Pancreas (tissue), 10 donors: ENCODE measurements at regions not wholly inside any gene's neighbourhood (a gene's known extent, or its start where the extent isn't known, plus 50 kb on each side); places are given as distances from the start of the nearest gene placed in this dataset.

Source experiments
- ATAC-seq, 4 donors: fragments of 200-7000 bp; cut with Tn5 transposase; one replicate each; pipeline versions ENCODE4 v1.8.0 to v1.9.1; 2020; ENCODE audit warnings: mild to moderate bottlenecking in 4 of 4, moderate library complexity in 4 of 4
- DNase-seq, 6 donors: peaks; one replicate each; pipeline ENCODE4 v3.0.0-alpha.2; 2020
- FAIRE-seq: peaks from 2 replicates; lab custom pipeline; 2012; peaks lifted over from hg19 to GRCh38; lab: Jason Lieb, UNC
- H3K27ac ChIP-seq, 4 donors: fragments of 200-600 bp; sonication (generic); 1 replicate in 3 of 4; 2 replicates in 1 of 4; pipeline versions ENCODE4 v1.5.0 to v1.8.0; 2020
- H3K27me3 ChIP-seq, 4 donors: fragments of 200-600 bp; one replicate each; pipeline ENCODE4 v1.8.0; 2021
- H3K36me3 ChIP-seq, 3 donors: fragments of 200-600 bp; sonication (generic) in 1 of 3; one replicate each; pipeline versions ENCODE4 v1.5.0 to v1.8.0; 2020 to 2021
- H3K4me1 ChIP-seq, 3 donors: fragments of 200-600 bp; one replicate each; pipeline ENCODE4 v1.8.0; 2021
- H3K4me3 ChIP-seq, 4 donors: fragments of 200-600 bp; sonication (generic) in 2 of 4; one replicate each; pipeline versions ENCODE4 v1.5.0 to v1.8.0; 2020 to 2021
- H3K9me3 ChIP-seq, 4 donors: fragments of 200-600 bp; one replicate each; pipeline ENCODE4 v1.8.0; 2021
- CTCF ChIP-seq, 4 donors: fragments of 200-600 bp; sonication (generic) in 3 of 4; IDR thresholded peaks; one replicate each; pipeline versions ENCODE4 v1.5.0 to v1.8.0; 2021; ENCODE audit warnings: antibody characterized with exemption in 4 of 4
- WGBS, 2 donors: extraction: QIAGEN DNeasy Blood & Tissue Kit; methylation state at CpG; one replicate each; pipeline ENCODE4 v1.1.7; 2013; 5-methylcytosine and 5-hydroxymethylcytosine counted together
- intact Hi-C, 3 donors: fragments of 100-400 bp; cut with DNase I; formaldehyde crosslinking; loops; one replicate each; pipeline versions ENCODE4 v1.11.1 to v1.14.2; 2022
- donor health status: healthy with polysubstance abuse.
- donor health status: DM: no; HTN: no; CAD: no; lungs with moderate emphysema.
- donor health status: DM: no; HTN: no; CAD: no.
- donor health status: control.
- donor health status: control.
- donor health status: Bipolar disorder and iron deficiency.
- donor health status: DM: yes; HTN: yes; CAD: no.
- donor health status: DM: no; HTN: no; CAD: no.
- donor health status: DM: no; HTN: no; CAD: no.
- donor health status: DM: yes; HTN: yes; CAD: no.

- FAIRE-seq (no peak), ATAC-seq (no peak), DNase-seq (no peak)
- Histone ChIP-seq H3K4me1 (peaks cover 0 to 3% (median 0%) of the 10 kb centered on the region in 3 donors), H3K27me3 (no peaks in the 10 kb centered on the region), H3K27ac (no peak overlapping the region), H3K9me3 (no peaks in the 10 kb centered on the region), H3K36me3 (no peaks in the 10 kb centered on the region), H3K4me3 (no peak overlapping the region)
- 75 to 93% methylated on average over 4 of the region's 4 CpGs for WGBS, 2 donors
- no peak for TF ChIP-seq CTCF (IDR thresholded peaks at IDR 0.05)
- intact Hi-C loops: no loop called here
Observed at GRCh38 chr12:77571127-77571526, 259.6 kb upstream of the NAV3 start.

GRCh38 chr12:77569876-77570275 is 260.8 kb upstream of the NAV3 start:
- 35 to 50% methylated on average over 3 of the region's 3 CpGs for WGBS, 2 donors
- no peak for FAIRE-seq
- no peak overlapping the region for H3K27ac ChIP-seq
- no peak for ATAC-seq
- no peaks in the 10 kb centered on the region for H3K4me1 ChIP-seq
- no peaks in the 10 kb centered on the region for H3K27me3 ChIP-seq
- DNase-seq: no peak
- H3K36me3 ChIP-seq: no peaks in the 10 kb centered on the region
- no peaks in the 10 kb centered on the region for H3K9me3 ChIP-seq
- TF ChIP-seq CTCF (IDR thresholded peaks at IDR 0.05): no peak
- no peak overlapping the region for H3K4me3 ChIP-seq
- intact Hi-C loops: no loop called here

- intact Hi-C loops: no loop called here
- no peak overlapping the region for H3K4me3 ChIP-seq
- no peak overlapping the region for H3K27ac ChIP-seq
- H3K9me3 ChIP-seq: no peaks in the 10 kb centered on the region
- FAIRE-seq (no peak), ATAC-seq (no peak), DNase-seq (peak in 1 of 6 donors; percentile 24)
- no peaks in the 10 kb centered on the region for H3K36me3 ChIP-seq
- H3K4me1 ChIP-seq: no peaks in the 10 kb centered on the region
- 73 to 75% methylated on average over 6 of the region's 6 CpGs for WGBS, 2 donors
- H3K27me3 ChIP-seq: no peaks in the 10 kb centered on the region
- no peak for TF ChIP-seq CTCF (IDR thresholded peaks at IDR 0.05)
Observed at GRCh38 chr12:77560714-77561113, 270.0 kb upstream of the NAV3 start.

GRCh38 chr12:77559400-77560074 is 271.2 kb upstream of the NAV3 start:
- DNase-seq (peak in 1 of 6 donors; percentile 32), FAIRE-seq (no peak)
- 80 to 86% methylated on average over 12 of the region's 12 CpGs for WGBS, 2 donors

More at GRCh38 chr12:77559400-77560074, 271.2 kb upstream of the NAV3 start:
- no peak for TF ChIP-seq CTCF (IDR thresholded peaks at IDR 0.05)
- no peak for ATAC-seq
- no peak overlapping the region for H3K4me3 ChIP-seq
- no peaks in the 10 kb centered on the region for H3K36me3 ChIP-seq
- intact Hi-C loops: no loop called here
- no peaks in the 10 kb centered on the region for H3K27me3 ChIP-seq
- H3K4me1 ChIP-seq: no peaks in the 10 kb centered on the region
- no peaks in the 10 kb centered on the region for H3K9me3 ChIP-seq
- no peak overlapping the region for H3K27ac ChIP-seq
